LNCaP clone FGC (cell line): ENCODE measurements at regions not wholly inside any gene's neighbourhood (a gene's known extent, or its start where the extent isn't known, plus 50 kb on each side); places are given as distances from the start of the nearest gene placed in this dataset.
A peak's percentile ranks its signal among the peaks of the same experiment; 100 is the strongest.

Source experiments
- DNase-seq: peaks from one replicate; pipeline ENCODE4 v3.0.0-alpha.2; 2011; ENCODE audit warnings: low read depth
- H3K4me3 ChIP-seq: 2 replicates; pipeline ENCODE4 v1.5.1; 2011; ENCODE audit warnings: mild to moderate bottlenecking, low read depth, low read length, control low read depth
- TF ChIP-seq, protein P1 (sequence below): IDR thresholded peaks from 2 replicates; pipeline ENCODE4 v1.5.1; 2012; ENCODE audit warnings: mild to moderate bottlenecking; ENCODE audit not compliant: control insufficient read depth, insufficient read depth; ENCODE audit errors: extremely low read depth

DNA sequence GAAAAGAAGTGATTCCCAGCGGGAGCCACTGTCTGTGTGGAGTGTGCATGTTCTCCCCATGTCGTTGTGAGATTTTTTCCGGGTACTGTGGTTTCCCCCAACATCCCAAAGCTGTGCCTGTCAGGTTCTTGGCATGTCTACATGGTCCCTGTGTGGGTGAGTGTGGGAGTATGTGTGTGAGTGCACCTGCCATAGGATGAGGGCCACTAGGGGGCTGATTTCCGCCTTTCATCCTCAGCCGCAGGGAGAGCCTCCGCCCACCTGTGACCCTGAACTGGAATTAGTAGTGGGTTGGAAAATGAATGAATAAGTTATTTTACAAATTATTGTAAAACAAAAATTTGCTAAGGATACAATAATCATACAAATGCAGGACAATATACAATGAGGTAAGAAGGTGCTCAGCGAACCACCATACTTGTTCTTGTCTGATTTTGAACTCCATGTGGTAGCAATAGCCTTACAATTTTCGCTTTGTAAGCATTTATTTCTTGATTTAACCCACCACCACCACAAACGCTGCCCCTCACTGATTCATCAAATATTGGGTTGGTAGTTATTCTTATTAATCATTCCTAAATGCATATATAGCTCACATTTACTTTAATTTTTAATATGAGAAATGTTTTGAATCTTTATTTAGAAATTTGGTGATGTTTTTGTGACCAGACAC, 641.2 kb upstream of the VSTM2A start:
- H3K4me3 ChIP-seq, result no peak overlapping the region
- no peak for DNase-seq
- TF ChIP-seq, protein P1, sequence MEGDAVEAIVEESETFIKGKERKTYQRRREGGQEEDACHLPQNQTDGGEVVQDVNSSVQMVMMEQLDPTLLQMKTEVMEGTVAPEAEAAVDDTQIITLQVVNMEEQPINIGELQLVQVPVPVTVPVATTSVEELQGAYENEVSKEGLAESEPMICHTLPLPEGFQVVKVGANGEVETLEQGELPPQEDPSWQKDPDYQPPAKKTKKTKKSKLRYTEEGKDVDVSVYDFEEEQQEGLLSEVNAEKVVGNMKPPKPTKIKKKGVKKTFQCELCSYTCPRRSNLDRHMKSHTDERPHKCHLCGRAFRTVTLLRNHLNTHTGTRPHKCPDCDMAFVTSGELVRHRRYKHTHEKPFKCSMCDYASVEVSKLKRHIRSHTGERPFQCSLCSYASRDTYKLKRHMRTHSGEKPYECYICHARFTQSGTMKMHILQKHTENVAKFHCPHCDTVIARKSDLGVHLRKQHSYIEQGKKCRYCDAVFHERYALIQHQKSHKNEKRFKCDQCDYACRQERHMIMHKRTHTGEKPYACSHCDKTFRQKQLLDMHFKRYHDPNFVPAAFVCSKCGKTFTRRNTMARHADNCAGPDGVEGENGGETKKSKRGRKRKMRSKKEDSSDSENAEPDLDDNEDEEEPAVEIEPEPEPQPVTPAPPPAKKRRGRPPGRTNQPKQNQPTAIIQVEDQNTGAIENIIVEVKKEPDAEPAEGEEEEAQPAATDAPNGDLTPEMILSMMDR, result peak; percentile 21; the same call in 1 of the 2 replicates

DNA sequence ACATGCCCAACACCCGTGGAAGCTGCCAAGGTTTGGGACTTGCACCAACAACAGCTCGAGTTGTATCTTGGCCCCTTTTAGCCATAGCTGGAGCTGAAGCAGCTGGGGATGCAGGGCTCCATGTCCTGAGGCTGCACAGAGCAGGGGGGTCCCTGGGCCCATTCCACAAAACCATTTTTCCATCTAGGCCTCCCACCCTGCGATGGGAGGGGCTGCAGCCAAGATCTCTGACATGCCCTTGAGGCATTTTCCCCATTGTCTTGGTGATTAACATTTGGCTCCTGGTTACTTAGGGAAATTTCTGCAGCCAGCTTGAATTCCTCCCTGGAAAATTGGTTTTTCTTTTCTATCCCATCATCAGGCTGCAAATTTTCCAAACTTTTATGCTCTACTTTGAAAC, 637.8 kb upstream of the VSTM2A start:
- H3K4me3 ChIP-seq, result no peak overlapping the region
- DNase-seq, result no peak
- TF ChIP-seq, protein P1, result no peak

DNA sequence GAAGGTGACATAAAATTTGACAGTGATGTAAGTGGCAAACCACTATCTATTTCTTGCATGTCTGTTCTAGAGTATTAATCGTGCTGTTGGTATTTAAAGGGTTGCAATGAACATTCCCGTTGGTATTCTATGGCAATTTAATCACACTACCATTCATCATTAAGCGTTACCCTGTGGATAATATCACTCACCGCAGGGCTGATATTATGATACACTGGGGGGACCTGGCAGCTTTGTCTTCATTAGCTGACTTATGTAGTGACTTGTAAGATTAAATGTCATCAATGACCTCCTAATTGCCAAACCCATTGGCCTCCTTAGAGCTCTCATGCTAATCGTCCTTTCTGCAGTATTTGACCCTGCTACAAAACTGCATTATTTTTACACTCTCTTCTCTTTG, 624.5 kb upstream of the VSTM2A start:
- no peak for DNase-seq
- TF ChIP-seq, protein P1, result no peak
- no peak overlapping the region for H3K4me3 ChIP-seq

DNA sequence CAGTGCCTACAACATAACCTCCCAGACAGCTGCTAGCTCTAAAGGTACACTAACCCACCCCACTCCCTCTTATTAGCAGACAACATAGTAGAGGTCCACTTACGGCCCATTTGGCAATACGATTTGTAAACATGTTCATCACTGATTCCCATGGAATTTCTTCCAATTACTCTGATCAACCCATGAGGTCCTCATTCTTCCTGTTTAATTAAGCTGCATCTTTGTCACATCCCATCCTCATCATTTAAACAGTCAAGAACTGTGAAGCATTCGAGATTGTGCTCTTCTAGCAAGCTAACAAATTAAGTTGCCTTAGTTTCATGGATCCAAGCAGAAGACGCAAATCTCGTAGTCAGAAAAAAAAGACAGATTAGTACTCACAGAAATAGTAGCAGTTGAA, 622.2 kb upstream of the VSTM2A start:
- TF ChIP-seq, protein P1, result no peak
- H3K4me3 ChIP-seq, result no peak overlapping the region
- no peak for DNase-seq

DNA sequence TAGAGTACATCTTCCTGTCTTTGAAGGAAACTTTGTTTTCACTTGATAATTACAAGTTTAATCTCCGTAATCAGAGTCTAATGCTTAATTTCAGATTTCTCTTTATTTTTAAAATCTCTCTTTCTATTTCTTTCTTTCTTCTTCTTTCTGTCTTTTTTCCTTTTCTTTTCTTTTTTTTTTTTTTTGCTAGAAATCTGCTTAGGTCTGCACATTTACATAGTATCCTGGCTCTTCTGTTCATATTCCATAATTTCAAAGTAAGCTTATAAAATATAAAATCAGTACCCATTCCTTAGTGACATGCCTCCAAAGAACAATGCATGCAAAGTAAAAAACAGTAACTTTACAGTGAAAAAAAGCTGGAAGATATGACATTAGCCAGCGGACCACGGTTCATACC, 601.7 kb upstream of the VSTM2A start:
- TF ChIP-seq, protein P1, result no peak
- DNase-seq, result no peak
- H3K4me3 ChIP-seq, result no peak overlapping the region

DNA sequence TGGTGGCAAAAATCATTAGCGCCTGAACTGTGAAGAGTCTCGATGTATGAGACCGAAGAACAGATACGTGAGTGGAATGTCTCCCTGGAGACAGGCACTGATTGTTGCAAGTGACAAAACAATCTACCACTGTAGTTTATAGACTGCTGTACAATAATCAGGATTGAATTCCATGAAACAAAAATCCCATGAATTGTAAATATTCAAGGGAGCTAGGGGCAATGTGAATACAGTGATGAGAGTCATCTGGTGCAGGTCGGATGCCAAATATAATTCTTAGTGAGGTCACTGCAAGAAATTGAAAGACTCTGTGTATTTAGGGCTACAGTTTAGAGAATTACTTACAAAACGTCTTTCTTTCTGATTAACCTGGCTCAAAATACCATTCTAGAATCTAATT, 594.4 kb upstream of the VSTM2A start:
- no peak for DNase-seq
- H3K4me3 ChIP-seq, result no peak overlapping the region
- TF ChIP-seq, protein P1, result no peak

DNA sequence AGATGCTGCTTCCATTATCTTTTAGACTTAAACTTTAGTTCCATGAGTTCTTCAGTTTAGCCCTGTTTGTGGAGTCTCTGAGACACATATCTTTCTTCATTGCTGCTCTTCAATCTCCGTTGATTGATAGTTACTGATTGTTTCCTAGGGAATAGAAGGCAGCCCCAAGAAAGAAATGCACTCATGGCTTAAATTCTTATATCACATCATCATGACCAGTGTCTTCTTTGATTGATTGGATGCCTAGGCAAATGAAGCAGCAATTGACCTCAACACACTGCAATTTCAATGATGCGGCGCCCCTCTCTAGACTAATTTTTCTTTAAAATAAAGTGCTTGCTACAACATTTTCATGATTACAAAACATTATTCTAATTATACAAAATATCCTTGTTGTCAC, 576.5 kb upstream of the VSTM2A start:
- TF ChIP-seq, protein P1, result no peak
- DNase-seq, result no peak

More for the DNA sequence above, 576.5 kb upstream of the VSTM2A start:
- no peak overlapping the region for H3K4me3 ChIP-seq
